Fibroblast of skin of abdomen (primary cell): ENCODE measurements at regions not wholly inside any gene's neighbourhood (a gene's known extent, or its start where the extent isn't known, plus 50 kb on each side); places are given as distances from the start of the nearest gene placed in this dataset.
A peak's percentile ranks its signal among the peaks of the same experiment; 100 is the strongest.

Source experiments
- DNase-seq: peaks from one replicate; pipeline ENCODE4 v3.0.0-alpha.2; 2013

DNA sequence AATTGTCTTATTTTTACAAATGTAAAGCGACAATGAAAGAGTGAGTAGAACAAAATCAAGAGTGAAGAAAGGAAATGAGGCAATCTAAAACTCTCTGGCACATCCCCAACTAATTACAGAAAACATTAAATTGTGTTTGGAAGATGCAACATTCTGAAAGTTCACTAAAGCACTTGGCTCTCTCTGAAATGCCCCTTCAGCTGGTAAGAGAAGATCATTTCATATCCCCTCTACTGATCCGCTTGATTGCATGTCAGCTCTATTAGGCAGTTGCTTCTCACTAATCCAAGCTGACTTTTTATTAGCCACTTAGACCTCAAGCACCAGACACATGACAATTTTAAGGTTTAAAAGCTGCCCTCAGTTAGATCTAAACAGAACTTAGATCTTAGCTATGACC is 262.8 kb upstream of the PRMT6 start:
- no peak for DNase-seq

GRCh38 chr1:106798991-106799390 is 257.5 kb upstream of the PRMT6 start:
- DNase-seq = peak; percentile 26

DNA sequence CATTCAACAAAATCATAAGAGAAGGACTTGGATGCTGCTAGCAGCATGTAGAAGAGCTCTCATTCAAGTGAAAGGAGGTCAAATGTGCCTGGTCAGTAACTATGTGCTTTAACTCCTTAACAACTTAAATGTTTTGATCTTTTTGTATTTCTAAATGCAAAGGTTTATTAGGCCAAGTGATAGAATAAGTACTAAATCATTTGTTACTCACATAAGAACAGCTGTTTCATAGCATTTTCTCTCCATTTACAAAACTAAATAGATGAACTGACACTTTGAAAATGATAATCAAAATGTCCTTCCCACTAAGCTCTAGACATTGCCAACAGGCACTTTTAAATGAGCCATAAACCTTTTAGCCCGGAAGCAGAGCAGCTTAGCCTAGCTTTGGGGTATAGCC is 254.3 kb upstream of the PRMT6 start:
- DNase-seq = no peak

DNA sequence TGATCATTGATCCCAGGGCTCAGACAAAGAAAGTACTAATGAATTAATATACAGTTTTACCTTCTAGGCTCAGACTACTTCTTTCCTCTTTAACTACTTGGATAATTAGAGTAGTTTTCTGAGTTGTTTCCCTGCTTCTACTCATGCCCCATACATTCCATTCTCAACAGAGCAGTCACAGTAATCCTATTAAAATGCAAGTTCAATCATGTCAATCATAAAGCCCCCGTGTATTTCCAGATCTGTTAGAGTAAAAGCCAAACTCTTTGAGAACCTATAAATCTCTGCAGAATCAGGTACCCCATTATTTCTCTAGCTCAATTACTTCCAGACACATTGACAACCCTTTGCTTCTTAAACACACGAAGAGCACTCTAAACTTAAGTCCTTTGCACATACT is 242.1 kb upstream of the PRMT6 start:
- DNase-seq = no peak

- peak; percentile 6 for DNase-seq
Observed at GRCh38 chr1:106817575-106817974, 238.9 kb upstream of the PRMT6 start.

DNA sequence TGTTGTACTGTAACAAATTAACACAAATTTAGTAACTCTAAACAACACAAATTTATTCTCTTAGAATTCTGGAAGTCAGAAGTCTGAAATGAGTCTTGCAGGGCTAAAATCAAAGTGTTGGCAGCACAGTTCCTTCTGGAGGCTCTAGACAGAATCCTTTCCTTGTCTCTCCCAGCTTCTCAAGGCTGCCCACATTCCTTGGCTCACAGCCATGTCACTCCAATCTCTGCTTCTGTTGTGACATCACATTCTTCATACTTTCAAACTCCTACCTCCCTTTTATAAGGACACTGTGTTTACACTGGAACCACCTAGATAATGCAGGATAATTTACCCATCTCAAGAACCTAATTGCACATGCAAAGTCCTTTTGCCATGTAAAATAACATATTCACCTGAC is 225.0 kb upstream of the PRMT6 start:
- peak; percentile 32 for DNase-seq

- DNase-seq = no peak
Observed at GRCh38 chr1:106836708-106837107, 219.8 kb upstream of the PRMT6 start.

- DNase-seq = no peak
Observed at GRCh38 chr1:106843518-106843917, 213.0 kb upstream of the PRMT6 start.

DNA sequence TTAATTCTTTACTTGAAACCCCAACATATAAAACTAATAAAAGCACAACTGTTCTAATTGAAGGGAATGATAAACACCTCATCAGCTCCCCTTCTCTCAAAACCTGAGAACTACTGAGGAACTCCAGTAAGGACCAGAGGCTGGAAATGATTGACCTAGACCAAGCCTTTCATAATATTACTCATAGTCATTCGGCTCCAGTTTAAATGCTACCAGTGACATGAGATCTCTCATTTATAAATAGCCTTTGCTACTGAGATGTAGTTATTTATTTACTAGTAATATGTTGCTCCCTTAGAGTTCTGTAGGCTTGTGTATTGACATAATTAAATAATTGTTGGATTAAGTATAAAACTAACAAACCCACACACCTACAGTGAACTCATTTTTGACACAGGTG is 209.8 kb upstream of the PRMT6 start:
- DNase-seq = no peak

- no peak for DNase-seq
Observed at GRCh38 chr1:106861110-106861509, 195.4 kb upstream of the PRMT6 start.

DNA sequence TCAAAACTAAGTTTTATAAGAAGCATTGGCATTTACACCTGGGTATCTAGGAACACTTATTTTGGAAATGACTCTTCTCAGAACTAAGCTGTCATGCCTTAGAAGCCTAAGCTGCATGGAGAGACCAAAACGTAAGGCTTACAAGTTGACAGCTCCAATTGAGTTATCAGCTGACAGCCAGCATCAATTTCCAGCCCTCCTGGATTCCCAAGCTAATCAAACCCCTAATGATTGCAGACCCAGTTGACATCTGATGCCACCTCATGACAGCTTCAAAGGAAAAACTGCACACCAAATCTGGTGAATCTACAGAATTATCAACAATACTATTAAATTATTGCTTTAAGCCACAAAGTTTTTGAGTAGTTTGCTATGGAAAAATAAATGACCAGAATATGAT is 187.6 kb upstream of the PRMT6 start:
- DNase-seq = no peak

DNA sequence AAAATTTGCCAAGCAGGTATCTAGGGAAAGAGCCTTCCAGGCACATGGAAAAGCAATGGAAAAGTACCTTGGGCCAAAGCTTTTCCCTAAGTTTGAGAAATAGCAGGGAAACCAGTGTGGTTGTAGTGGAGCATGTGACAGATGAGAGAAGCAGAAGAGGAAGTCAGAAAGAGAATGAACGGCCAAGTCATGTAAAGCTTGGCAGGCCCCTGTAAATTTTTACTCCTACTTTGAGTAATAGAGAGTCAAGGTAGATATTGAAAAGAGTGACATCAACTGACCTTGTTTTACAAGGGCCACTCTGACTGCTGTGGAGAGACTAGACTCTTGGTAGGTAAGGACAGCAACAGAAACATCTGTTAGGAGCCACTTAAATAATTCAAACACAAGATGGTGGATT is 180.9 kb upstream of the PRMT6 start:
- no peak for DNase-seq

GRCh38 chr1:106876384-106876783 is 180.1 kb upstream of the PRMT6 start:
- DNase-seq = no peak

DNA sequence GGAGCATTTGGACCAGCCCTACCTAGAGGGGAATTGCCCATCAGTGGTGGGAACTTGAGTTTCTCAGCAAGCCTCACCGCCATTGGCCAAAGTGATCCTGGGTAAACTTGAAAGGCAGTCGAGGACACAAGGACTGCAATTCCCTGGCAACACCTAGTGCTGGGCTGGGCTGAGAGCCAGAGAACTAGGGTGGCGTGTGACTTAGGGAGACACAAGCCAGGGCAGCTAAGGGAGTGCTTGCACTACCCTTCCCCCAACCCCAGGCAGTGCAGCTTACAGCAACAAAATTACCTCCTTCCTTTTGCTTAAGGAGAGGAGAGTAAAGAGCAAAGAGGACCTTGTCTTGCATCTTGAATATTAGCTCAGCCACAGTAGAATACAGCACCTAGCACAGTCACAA is 176.9 kb upstream of the PRMT6 start:
- no peak for DNase-seq

DNA sequence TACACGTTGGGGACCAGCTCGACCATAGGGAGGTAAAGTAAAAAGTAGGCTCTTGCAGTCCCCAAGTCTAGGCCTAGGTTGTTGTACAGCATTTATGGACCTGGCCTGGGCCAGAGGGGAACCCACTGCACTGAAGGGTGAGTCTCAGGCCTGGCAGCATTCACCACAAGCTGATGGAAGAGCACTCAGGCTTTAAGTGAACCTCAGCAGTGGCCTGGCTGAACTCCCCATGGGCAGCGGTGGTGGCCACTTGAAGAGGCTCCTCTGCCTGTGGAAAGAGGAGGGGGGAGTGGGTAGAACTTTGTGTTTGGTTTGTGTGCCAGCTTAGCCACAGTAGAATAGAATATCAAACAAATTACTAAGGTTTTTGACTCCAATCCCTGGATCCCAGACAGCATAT is 176.2 kb upstream of the PRMT6 start:
- DNase-seq = no peak

GRCh38 chr1:106883208-106883607 is 173.3 kb upstream of the PRMT6 start:
- DNase-seq = no peak

GRCh38 chr1:106889059-106889458 is 167.4 kb upstream of the PRMT6 start:
- DNase-seq = no peak

DNA sequence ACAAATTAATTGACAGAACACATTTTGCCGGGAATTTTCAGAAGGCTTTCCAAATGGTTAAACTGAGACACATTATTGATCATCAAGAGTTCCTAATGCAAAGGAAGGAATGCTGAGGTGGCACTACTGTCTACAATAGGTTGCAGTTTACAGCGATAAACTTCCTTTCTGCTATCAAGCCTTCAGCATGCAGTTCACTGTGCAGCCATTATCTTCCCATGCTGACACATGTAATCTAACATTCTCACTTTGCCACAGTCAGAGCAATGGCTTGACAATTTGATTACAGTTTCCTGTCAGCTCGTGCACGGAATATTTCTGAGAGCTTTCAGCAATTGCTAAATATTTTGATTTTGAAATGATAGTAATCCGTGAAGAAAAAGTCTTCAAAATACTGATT is 166.9 kb upstream of the PRMT6 start:
- DNase-seq = no peak

DNA sequence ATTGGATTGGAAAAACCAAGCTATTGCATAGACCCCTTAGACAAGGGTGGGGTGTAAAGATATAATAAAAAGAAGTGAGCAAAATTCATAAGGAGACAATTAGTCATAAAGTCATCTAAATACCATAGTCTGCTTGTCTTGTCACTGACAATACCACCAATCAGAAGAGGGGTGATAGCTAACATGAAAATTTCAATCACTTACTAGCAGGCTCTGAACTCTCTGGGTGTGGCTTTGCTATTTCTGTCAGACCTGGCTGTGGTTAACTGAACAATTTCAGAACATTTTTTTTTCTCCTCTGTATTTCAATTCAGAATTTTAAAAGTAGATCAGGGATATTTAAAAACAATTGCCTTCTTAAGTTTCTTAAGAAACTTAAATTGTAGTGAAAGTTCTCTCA is 158.5 kb upstream of the PRMT6 start:
- DNase-seq = no peak

DNA sequence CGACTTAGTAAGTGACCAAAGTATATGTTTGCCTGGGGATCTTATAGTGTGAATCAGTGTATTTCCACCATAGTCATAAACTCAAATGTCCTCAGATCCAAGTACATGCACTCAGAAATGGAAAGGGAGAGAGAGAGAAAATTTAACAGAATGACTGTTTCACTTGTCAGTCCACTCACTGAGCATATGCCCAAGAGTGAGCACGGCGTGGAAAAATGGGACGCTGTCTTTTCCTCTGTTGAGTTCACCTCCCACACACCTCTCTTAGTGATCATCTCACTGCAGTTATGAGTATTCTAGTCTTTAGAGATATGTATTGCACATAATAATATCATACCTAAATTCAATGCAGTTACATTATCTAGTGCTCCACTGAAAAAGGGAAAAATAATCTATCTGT is 156.8 kb upstream of the PRMT6 start:
- DNase-seq = no peak

DNA sequence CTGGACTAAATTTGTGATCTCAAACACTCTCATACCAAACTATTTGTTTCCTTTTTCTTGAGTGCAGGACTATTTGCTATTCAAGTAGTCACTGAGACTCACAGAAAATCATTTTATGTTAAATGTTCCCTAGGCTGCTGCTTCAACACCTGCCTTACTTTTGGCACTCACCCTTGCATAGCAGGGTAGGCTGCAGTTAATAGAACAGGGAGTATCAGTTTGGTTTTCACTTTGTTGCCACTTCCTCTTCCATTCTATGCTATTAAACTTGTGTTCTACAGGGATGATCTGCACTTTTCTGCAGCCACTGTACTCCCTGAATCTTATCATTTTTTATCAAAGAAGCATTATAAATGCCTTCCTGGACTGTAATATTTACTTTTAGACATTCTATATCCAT is 148.7 kb upstream of the PRMT6 start:
- no peak for DNase-seq

DNA sequence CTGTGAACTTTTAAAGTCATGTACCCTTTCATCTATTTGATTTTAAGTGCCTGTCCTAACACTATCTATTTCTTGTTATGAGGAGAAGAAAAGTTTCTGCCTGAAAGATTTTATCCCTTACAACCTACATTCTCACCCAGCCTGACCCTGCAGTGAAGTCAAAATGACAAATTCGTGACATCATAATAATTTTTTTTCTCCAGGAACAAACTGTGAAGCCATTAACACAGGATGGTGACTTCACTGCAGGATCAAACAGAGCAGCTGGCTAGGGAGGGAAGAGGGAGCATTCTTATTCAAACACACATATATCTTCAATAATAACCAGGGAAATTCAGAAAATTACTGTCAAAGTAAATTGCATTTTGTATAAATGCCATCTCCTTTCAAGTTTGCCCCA is 147.8 kb upstream of the PRMT6 start:
- DNase-seq = no peak

DNA sequence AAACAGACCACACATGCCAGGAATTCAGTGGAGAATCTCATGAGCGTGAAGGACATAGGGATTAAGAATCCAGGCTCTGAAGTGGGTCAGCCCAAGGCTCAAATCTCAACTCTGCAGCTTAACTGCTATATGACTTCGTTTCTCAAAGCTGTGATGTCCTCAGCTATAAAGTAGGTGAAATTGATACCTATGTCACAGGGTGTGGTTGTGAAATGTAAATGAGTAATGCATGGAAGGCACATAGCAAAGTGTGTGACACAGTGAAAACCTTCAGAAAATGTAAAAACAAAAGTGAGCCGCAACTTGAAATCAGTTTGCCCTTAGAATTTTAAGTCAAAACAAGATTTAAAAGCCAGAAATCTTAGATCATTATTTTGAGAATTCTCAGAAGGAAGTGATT is 145.7 kb upstream of the PRMT6 start:
- DNase-seq = peak; percentile 10

DNA sequence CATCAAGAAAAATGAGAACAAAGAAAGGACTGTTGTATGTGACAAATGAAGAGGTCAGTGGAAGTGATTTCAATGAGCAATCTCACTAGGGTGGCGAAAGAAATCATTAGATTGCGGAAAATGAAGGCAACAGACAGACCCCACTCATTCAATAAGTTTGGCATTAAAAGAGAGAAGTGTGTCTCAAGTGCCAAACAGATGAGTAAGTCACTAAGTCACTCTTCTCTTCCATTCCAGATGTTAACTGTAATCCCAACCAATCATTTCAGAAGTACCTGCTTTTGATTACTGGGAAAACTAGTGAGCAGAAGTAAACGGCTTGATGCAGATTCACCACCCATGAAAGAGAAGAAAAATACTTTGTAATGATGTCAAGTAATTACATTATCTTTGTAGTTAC is 144.3 kb upstream of the PRMT6 start:
- DNase-seq = peak; percentile 68

GRCh38 chr1:106921186-106921585 is 135.3 kb upstream of the PRMT6 start:
- peak; percentile 15 for DNase-seq

- peak; percentile 87 for DNase-seq
Observed at GRCh38 chr1:106924360-106924759, 132.1 kb upstream of the PRMT6 start.
